Glutamatergic neuron (in vitro differentiated cells): ENCODE measurements at regions not wholly inside any gene's neighbourhood (a gene's known extent, or its start where the extent isn't known, plus 50 kb on each side); places are given as distances from the start of the nearest gene placed in this dataset.

Experiments used
- DNase-seq: peaks from one replicate; pipeline ENCODE4 v3.0.0; 2022
- H3K27ac Mint-ChIP-seq: one replicate; pipeline ENCODE4 v1.8.0; 2020; ENCODE audit warnings: mild to moderate bottlenecking, mixed read lengths, inconsistent platforms; ENCODE audit not compliant: unreplicated experiment
- H3K27me3 Mint-ChIP-seq: one replicate; pipeline ENCODE4 v1.8.0; 2020; ENCODE audit warnings: mild to moderate bottlenecking, moderate library complexity, mixed read lengths, inconsistent platforms; ENCODE audit not compliant: unreplicated experiment
- H3K36me3 Mint-ChIP-seq: one replicate; pipeline ENCODE4 v1.8.0; 2020; ENCODE audit warnings: mild to moderate bottlenecking, mixed read lengths, inconsistent platforms; ENCODE audit not compliant: unreplicated experiment
- H3K4me1 Mint-ChIP-seq: one replicate; pipeline ENCODE4 v1.8.0; 2020; ENCODE audit warnings: mild to moderate bottlenecking, low read depth, mixed read lengths, inconsistent platforms; ENCODE audit not compliant: unreplicated experiment
- H3K4me3 Mint-ChIP-seq: one replicate; pipeline ENCODE4 v1.8.0; 2020; ENCODE audit warnings: mild to moderate bottlenecking, mixed read lengths, inconsistent platforms; ENCODE audit not compliant: unreplicated experiment
- H3K9me3 Mint-ChIP-seq: one replicate; pipeline ENCODE4 v1.8.0; 2020; ENCODE audit warnings: mild to moderate bottlenecking, moderate library complexity, mixed read lengths, inconsistent platforms; ENCODE audit not compliant: unreplicated experiment
- TF ChIP-seq, protein P1 (sequence below): fragments of 200-600 bp; sonication (generic); IDR thresholded peaks from one replicate; pipeline ENCODE4 v1.5.0; 2021; ENCODE audit not compliant: partially characterized antibody, unreplicated experiment

DNA sequence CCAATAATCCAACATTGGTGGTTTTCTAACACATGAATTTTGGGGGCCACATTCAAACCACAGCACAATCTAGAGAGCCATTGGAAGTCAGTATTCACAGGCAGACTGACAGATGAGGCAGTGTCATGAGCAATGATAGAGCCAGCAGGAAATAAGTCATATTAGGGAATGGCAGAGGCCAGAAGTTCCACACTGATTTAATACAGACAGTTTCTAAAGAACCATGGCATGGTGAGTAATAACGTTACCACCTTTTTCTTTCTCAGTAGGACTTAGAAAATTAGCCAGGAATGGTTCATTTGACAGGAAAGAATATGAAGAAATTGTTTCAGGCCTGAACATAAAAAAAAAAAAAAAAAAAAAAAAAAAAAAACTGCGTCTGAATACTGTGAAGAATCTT, 210.3 kb downstream of the GPAM start:
- H3K27me3 Mint-ChIP-seq = peaks cover 2% of the 10 kb centered on the region
- H3K4me1 Mint-ChIP-seq = no peaks in the 10 kb centered on the region
- H3K9me3 Mint-ChIP-seq = no peaks in the 10 kb centered on the region
- no peak overlapping the region for H3K4me3 Mint-ChIP-seq
- H3K36me3 Mint-ChIP-seq = no peaks in the 10 kb centered on the region
- TF ChIP-seq, protein P1, sequence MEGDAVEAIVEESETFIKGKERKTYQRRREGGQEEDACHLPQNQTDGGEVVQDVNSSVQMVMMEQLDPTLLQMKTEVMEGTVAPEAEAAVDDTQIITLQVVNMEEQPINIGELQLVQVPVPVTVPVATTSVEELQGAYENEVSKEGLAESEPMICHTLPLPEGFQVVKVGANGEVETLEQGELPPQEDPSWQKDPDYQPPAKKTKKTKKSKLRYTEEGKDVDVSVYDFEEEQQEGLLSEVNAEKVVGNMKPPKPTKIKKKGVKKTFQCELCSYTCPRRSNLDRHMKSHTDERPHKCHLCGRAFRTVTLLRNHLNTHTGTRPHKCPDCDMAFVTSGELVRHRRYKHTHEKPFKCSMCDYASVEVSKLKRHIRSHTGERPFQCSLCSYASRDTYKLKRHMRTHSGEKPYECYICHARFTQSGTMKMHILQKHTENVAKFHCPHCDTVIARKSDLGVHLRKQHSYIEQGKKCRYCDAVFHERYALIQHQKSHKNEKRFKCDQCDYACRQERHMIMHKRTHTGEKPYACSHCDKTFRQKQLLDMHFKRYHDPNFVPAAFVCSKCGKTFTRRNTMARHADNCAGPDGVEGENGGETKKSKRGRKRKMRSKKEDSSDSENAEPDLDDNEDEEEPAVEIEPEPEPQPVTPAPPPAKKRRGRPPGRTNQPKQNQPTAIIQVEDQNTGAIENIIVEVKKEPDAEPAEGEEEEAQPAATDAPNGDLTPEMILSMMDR = no peak
- DNase-seq = no peak
- H3K27ac Mint-ChIP-seq = no peak overlapping the region

DNA sequence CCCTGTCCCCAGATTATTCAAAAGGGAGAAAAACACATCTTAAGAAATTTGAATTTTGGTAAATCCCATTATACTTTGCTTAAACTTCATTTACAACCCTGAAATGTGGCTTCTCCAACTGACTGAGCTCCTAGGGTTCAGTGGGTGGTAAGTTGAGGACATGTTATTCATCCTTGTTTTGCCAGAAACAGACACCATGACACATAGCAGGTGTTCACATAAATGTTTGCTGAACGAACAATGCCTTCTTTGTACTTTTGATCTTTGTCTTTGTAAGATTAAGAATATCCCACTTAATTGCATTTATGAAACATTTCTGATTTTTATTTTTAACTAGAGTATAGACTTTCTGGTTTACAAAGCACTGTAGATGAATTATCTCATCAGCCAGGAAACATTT, 209.7 kb downstream of the GPAM start:
- H3K27me3 Mint-ChIP-seq = peaks cover 2% of the 10 kb centered on the region
- no peak overlapping the region for H3K4me3 Mint-ChIP-seq
- TF ChIP-seq, protein P1 = no peak

DNA sequence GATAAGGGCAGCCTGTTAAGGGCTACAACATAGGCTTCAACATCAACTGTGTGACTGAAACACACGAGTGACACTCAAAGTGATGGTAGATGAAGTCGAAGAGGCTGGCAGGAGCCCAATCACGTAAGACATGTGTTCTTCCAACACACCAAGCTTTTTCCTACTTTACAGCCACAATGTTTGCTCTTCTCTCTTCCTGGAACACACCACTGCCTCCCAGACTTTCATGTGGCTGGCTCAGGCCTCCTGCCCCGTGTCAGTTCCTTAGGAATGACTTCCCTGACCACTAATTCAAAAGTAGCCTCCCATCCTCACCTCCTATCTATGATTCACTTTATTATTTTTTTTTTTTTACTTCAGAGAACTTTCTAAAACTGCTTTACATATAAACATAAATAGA, 209.2 kb downstream of the GPAM start:
- Mint-ChIP-seq H3K36me3 (no peaks in the 10 kb centered on the region), H3K4me1 (no peaks in the 10 kb centered on the region), H3K27me3 (peaks cover 2% of the 10 kb centered on the region), H3K27ac (no peak overlapping the region), H3K4me3 (no peak overlapping the region), H3K9me3 (no peaks in the 10 kb centered on the region)
- TF ChIP-seq, protein P1 = no peak
- DNase-seq = no peak

More for the DNA sequence above, 209.7 kb downstream of the GPAM start:
- Mint-ChIP-seq H3K9me3 (no peaks in the 10 kb centered on the region), H3K36me3 (no peaks in the 10 kb centered on the region), H3K27ac (no peak overlapping the region), H3K4me1 (no peaks in the 10 kb centered on the region)
- DNase-seq = no peak

DNA sequence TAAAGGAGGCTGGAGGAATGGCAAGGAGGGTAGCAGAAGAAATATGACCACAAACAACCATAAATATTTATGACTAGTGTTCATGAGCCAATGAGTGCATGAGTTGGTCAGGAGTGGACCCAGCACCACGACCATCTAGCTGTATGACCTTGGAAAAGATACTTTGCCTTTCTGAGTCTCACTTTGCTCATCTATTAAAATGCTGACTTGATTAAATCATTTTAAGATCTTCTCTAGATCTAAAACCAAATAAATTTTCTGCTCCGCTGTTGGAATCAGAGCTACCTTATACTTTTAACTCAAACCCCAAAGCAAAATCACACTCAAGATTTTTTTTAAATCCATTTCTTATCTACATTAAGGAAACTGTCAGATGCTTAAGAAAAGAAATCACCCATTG, 207.0 kb downstream of the GPAM start:
- Mint-ChIP-seq H3K4me1 (no peaks in the 10 kb centered on the region), H3K36me3 (no peaks in the 10 kb centered on the region), H3K9me3 (no peaks in the 10 kb centered on the region), H3K27me3 (no peaks in the 10 kb centered on the region), H3K4me3 (no peak overlapping the region), H3K27ac (no peak overlapping the region)
- DNase-seq = no peak
- TF ChIP-seq, protein P1 = no peak

DNA sequence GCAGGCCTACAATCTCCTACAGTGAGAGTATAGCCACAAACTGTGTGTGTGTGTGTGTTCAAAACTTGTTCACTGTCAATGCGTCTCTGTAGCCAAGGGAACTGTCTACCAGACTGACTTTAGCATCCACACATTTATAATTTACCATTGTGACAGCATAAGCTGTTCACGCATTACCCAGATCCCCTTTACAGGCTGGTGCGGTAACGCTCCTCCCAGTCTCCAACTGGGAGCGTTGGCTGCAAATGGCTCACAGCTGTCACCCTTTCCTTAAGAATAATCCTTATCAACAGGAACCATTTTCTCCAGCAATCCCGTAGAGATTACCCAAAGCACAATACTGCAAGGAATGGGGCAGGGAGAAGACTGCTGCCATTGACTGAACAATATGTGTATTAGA, 199.5 kb downstream of the GPAM start:
- H3K4me3 Mint-ChIP-seq = no peak overlapping the region
- H3K4me1 Mint-ChIP-seq = peaks cover 12% of the 10 kb centered on the region
- TF ChIP-seq, protein P1 = no peak
- H3K36me3 Mint-ChIP-seq = no peaks in the 10 kb centered on the region
- H3K9me3 Mint-ChIP-seq = no peaks in the 10 kb centered on the region
- peak overlapping the region; percentile 65 for H3K27ac Mint-ChIP-seq
- no peaks in the 10 kb centered on the region for H3K27me3 Mint-ChIP-seq
- no peak for DNase-seq
